ENCODE measurements at regions not wholly inside any gene's neighbourhood (a gene's known extent, or its start where the extent isn't known, plus 50 kb on each side); places are given as distances from the start of the nearest gene placed in this dataset.

DNA sequence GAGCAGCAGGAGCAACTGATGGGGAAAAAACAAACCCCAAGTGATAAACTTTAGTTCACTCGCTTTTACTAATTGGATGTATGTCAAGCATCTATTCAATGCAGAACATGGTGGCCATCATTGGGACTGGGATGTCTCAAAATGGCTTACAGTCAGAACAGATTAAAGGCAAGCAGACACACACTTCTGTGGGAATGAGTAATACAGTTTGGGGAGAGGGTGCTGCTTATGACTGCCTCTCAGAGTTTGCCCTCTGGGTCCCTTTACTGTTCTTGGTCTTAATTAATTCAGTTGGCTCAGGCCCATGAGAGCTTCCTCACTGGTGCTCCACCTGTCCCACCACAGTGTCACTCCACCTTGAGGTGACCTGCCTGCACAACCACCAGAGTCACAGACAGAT, 119.5 kb downstream of the TBX19 start:
- TF ChIP-seq POLR2A (IDR thresholded peaks at IDR 0.05), result no peak
- TF ChIP-seq, protein P1, sequence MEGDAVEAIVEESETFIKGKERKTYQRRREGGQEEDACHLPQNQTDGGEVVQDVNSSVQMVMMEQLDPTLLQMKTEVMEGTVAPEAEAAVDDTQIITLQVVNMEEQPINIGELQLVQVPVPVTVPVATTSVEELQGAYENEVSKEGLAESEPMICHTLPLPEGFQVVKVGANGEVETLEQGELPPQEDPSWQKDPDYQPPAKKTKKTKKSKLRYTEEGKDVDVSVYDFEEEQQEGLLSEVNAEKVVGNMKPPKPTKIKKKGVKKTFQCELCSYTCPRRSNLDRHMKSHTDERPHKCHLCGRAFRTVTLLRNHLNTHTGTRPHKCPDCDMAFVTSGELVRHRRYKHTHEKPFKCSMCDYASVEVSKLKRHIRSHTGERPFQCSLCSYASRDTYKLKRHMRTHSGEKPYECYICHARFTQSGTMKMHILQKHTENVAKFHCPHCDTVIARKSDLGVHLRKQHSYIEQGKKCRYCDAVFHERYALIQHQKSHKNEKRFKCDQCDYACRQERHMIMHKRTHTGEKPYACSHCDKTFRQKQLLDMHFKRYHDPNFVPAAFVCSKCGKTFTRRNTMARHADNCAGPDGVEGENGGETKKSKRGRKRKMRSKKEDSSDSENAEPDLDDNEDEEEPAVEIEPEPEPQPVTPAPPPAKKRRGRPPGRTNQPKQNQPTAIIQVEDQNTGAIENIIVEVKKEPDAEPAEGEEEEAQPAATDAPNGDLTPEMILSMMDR (IDR thresholded peaks at IDR 0.05), result no peak
